GM21381 (cell line): ENCODE measurements at regions not wholly inside any gene's neighbourhood (a gene's known extent, or its start where the extent isn't known, plus 50 kb on each side); places are given as distances from the start of the nearest gene placed in this dataset.
A peak's percentile ranks its signal among the peaks of the same experiment; 100 is the strongest.

Experiments
- ATAC-seq: cut with Tn5 transposase; IDR thresholded peaks from one replicate; pipeline ENCODE4 v1.9.1; 2021; ENCODE audit warnings: mild to moderate bottlenecking, moderate library complexity; ENCODE audit not compliant: unreplicated experiment

DNA sequence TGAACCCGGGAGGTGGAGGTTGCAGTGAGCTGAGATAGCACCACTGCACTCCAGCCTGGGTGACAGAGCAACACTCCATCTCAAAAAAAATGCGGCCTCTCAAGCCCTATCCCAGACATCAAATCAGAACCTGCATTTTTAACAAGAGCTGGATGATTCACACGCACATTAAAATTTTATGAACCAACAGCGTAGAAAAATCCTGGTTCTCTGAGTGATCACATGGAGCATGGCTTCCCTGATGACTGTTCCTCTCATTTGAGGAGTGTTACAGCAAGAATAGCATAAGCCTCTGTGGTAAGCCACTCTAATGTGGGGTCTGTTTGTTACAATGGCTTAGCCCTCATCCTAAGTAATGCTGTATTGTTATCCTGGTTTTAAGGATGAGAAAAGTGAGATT lies 163.6 kb downstream of the BRMS1L start:
- ATAC-seq = no peak

DNA sequence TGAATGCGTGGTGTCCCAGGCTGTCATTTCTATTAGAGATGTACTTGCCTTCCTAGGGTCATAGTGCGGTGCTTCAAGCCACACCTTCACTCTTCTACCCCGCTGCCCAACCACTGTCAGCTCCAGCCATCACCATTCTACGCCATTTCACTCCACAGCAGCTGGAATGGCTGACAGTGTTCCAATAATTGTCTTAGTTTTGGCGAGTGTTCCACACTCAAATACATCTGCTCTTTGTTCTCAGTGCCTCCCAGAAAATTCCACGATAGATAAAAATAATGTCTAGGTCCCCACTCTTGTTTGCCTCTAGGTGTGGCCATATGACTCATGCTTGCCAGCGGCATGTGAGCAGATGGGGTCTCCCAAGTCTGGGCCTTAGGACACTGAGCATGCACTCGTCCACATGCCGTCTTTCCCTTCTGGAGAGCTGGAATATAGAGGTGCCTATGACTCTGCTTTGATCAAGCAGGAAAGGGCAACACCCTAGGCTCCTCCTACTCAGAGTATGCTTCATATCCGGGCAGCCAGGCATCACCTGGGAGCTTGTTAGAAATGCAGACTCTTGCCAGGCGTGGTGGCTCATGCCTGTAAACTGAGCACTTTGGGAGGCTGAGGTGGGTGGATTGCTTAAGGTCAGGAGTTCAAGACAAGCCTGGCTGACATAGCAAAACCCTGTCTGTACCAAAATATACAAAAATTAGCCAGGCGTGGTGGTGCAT lies 163.0 kb downstream of the BRMS1L start:
- no peak for ATAC-seq

DNA sequence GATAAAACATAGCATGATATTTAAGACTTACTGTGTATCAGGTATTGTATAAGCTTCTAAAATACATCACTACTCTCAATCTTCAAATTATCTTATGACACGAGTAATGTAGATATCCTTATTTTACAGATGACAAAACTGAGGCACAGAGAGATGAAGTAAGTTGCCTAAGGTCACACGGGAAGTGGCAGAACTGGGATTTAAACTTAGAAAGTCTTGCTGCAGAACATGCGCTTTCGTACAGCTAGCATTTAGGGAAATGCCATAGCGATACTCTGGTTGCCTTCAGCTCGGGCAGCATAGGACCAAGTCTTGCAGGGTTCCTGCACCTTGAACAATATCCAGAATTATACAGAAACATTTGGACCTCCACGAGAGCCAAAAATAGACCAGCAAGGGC lies 162.4 kb downstream of the BRMS1L start:
- no peak for ATAC-seq

DNA sequence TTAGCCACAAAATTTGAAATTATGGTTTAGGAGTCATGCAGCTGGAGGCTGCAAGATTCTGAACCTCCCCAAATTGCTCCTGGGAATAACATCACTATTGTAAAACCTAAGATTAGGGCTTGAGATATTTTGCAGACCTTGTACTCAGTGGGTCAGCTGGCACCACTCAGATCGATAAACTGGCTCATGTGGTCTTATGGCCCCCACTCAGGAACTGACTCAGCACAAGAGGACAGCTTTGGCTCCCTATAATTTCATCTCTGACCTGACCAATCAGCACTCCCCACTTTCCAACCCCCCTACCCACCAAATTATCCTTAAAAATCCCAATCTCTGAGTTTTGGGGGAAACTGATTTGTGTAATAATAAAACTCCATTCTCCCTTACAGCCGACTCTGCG lies 161.6 kb downstream of the BRMS1L start:
- ATAC-seq = no peak

DNA sequence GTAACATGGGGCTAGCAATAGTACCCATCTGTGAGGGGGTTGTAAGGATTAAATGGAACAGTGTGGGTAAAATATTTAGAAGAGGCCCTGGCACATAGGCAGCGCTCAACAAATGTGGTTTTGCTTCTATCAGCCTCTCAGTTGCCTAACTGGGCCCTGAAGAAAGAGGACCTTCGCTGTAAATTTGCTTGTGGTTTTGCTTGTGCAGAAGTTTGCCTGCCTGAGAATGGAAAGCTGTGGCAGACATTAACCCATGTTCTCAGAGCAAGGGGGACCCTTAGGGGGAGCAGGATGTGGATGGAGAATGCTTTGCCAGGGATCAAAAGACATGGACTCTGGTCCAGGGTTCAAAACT lies 160.1 kb downstream of the BRMS1L start:
- ATAC-seq = peak; percentile 76

DNA sequence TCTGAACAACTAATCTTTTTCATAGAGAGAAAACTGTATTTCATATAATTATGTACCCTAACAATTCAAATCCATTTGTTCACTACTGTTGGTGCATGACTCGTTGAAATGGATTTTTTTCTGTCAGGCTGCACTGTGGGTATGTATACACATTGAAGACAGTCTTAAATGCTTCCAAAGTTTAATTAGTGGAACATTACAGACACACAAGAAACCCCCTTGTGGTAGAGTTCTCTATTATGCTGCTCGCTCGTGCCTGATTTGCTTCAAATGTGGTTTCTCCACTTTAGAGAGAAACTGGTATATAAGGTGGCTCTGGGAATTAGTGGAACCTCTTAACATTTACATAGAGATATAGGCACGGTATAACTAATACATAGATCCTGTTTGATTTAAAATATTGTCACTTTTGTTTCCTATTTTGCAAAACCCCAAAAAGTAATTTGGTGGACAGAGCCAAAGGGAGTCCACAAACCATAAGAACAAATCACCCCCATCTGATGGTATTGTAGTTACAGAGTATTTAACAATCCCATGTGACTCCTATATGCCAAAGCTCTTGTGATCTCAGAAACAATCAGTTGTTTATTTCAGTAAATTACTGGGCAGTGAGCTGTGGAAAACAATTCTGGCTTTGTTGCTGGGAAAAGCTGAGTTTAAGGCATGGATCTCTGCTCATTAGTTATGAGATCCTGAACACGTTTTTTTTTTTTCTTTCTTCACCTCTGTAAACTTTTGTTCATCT lies 159.5 kb downstream of the BRMS1L start:
- peak; percentile 48 for ATAC-seq

DNA sequence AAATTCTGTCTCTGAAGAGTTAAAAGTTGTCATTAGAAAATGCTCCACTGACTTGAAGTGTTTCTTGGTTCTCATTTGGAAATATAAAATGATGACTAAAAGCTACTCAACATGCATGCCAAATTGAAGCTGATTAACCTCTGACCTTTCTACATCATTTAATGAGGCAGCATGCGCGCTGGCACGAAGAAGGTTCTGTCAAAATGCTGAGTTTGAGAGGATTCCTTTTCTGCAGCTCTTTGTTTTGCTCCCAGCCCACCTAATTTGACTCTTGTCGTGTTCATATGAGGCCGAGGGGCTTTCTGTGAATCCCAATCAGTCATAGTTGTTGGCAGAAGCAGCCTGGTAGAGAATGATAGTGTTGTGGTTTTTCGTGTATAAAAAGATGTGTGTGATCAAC lies 153.4 kb downstream of the BRMS1L start:
- ATAC-seq = no peak

DNA sequence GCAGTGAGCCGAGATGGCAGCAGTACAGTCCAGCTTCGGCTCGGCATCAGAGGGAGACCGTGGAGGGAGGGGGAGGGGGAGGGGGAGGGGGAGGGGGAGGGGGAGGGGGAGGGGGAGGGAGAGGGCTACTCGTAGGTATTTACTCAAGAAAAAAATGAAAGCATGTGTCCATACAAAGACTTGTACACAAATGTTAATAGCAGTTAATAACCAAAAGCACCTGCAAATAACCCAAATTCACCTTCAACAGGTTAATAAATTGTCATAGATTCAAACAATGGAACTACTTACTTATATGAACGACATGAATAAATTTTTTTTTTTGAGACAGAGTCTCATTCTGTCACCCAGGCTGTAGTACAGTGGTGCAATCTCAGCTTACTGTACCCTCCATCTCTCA lies 152.4 kb downstream of the BRMS1L start:
- no peak for ATAC-seq

DNA sequence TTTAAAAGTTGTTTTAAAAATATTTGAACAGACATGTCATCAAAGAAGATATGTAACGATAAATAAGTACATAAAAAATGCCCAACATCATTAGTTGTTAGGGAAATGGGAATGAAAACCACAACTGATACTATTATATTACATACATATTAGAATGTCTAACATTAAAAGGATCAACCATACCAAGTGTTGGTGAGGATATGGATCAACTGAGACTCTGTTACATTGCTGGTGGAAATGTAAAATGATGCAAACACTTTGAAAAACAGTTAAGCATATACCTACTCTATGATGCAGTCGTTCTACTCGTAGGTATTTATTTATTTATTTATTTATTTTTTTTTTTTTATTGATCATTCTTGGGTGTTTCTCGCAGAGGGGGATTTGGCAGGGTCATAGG lies 149.7 kb downstream of the BRMS1L start:
- ATAC-seq = no peak

DNA sequence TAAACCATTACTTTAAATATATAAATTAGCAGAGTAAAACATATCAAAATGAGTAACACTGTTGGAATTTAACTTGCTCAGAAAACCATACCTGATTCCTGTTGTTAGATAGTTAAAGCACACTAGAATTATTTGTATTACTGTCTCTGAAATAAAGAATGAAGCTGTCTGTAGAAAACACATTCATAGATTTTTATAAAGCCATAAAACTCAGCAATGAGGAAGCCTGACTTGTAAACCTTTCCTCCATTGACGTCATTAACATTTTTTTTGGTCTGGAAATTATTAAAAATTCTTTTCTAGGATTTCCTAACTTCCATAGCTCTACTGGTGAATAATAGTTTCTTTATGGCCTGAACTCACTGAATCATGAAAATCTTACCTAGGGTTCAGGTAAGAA lies 147.6 kb downstream of the BRMS1L start:
- ATAC-seq = no peak

DNA sequence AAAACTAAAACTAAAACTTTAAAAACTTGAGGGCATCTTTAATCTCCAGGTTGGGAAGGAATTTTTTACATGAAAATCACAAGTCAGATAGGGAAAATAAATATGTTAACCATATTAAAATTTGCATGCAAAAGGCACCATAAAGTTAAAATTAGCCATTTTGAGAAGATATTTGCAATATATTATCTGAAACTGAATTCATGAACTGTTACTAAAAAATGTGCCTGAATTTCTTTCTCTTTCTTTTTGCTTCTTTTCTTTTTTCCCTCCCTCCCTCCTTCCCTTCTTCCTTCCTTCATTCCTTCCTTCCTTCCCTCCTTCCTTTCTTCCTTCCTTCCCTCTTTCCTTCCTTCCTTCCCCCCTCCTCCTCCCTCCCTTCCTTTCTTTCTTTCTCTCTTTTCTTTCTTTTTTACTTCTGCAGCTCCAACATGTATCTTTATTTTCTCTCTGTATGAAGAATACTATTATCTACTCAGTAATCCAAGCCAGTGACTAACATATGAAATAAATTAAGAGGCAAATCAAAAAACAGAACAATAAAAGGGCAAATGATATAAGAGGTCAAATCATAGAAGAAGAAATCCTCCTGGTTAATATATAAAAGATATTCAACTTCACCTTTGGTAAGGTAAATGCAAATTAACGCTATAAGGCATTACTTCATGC lies 146.0 kb downstream of the BRMS1L start:
- no peak for ATAC-seq

DNA sequence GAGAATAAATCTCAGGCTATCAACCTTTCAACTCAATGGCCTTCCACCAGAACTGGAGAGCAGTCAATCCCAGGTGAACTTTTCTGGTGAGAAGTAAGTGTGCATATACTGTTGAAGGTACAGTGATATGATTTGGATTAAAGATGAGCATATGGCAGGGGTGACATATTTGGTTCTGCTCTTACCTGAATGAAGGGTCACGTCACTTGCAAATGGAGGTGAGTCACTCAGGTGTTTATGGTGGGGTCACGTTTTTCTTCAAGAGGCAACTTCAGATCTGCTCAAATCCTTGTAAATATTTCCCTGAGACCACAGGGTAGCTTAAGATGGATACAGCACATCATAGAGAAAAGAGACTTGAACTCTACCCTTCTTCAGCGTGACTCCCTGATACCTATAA lies 143.2 kb downstream of the BRMS1L start:
- no peak for ATAC-seq

DNA sequence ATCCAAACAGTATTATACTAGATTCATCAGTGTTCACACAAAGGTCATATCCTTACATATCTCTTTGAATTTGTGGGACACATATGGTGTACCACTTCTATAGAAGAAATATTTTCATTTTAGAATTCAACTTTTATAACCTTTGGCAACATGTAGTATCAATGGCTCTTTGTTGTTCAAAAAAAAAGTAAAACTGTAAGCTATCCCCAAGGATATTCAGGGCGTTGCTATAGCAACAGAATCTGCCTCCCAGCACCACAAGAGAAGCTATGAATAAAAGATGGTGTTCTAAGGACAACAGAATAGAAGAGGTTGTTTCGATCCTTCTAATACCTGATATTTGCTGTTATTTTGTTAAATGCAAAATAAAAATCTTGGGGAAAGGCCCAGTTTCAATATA lies 139.3 kb downstream of the BRMS1L start:
- ATAC-seq = no peak

DNA sequence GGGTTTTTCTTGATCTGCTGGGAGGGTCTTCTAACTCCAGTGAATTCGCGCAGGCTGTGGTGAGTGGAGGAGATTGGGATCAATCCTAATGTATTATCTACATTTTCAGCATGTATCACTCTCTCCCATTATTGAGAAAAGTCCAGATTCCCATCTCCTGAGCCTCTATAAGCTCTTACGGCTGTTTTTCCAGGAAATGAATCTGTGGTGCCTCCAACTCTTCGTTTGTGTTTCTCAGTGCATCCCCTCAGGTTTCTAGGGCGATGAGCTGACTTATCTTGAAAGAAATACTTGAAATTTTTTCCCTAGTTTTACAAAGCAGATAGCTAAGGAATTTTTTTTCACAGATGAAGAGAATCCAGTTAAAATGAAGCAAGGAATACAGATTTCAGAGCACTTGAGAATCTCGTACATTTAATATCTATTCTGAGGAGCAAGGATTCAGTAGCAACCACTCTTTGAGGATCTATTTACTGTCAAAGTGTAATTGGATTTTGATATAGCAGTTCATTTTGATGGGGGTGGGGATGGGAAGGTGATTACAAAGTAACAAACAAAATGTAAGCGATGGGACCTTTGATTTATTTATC lies 138.7 kb downstream of the BRMS1L start:
- no peak for ATAC-seq

DNA sequence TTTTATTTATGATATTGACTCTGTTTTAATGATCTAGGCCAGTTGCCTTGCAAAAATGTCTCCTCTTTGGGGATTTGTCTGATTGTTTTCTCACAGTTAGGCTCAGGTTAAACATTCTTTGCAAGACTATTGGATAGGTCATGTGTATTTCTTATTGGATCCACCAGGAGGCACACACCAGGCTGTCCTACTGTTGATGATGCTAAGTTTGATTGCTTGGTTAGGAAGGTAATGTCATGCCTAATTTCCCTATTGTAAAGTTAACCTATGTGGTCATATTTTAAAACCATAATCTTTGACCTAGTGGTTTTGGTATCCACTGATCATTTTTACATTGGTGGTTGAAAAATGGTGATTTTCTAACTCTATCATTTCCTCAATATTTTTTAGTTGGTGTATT lies 137.1 kb downstream of the BRMS1L start:
- no peak for ATAC-seq

DNA sequence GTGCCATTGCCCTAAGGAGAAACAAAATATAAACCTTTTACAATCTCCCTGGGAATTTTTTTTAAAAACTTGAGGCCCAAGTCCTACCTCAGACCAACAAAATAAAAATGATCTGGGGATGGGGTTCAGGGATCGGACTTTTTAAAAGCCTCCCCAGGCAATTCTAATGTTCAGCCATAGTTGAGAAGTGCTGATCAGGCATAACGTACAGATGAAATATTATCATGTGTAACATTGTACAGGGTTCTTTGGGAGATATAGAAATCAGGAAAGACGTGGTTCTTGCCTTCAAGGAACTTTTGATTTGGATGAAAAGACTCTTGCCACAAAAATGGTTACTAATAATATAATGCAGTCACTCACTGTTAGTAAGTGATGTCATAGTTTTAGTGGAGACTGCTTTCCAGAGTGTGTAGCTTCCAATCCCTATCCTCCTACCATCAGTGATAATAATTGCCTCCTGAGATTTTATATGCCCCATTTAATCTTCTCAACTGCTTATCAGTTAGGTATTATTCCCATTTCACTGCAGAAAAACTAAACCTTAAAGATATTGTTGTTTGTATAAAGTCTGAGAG lies 135.6 kb downstream of the BRMS1L start:
- ATAC-seq = no peak

DNA sequence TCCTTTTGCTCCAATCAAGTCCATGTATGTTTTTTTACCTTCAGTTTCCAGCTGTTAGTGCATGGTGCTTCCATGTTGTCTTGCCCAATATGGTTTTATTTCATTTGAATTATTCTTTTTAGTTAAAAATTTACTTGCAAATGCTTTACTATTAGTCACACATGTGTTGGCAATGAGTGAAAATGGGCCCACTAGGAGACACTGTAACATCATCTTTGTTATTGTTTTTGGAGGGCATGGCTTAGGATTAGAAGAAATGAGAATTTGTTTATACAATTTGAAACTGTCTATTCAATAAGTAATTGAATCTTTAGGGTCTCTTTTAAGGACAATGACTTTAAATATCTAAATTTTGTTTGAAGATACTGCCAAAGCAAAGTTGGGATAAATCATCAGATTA lies 133.7 kb downstream of the BRMS1L start:
- ATAC-seq = no peak

DNA sequence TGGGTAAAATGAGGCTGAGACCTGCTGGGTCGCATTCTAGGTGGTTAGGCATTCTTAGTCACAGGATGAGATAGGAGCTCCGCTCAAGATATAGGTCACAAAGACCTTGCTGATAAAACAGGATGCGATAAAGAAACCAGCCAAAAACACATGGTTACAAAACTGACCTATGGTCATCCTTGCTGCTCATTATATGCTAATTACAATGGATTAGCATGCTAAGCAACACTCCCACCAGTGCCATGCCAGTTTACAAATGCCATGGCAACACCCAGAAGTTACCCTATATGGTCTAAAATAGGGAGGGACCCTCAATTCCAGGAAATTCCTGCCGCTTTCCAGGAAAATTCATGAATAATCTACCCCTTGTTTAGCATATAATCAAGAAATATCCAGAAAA lies 132.4 kb downstream of the BRMS1L start:
- ATAC-seq = no peak

DNA sequence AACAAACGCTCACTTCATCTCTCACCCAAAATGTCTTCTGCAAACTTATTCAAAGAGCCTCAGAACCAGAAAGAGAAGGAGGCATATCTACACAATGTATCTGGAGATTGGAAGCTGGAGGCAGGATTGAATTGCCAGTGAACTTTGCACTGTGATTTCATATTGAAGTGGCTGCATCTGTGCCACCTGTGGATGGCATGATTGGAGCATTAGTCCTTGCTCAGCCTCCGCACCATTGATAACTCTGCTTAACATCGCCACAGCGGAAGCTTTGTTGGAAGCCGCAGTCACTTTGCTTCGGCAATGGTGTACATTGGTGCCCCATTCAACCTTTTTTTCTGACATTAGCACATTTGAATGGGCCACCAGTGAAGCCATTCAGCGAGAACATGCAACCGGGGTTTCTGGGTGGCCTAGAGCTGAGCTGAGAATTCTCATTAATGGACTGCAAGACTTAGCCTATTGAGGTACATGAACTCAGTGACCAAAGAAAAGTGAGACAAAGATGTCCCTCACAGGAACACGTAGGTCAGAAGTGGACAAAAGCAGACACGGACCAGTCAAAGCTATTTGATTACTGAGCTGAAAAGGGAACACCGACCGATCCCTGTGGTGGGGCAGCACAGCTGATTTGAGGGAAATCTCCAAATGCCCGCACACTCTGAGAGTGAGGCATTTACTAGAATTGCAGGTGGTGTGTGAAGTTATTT lies 130.4 kb downstream of the BRMS1L start:
- ATAC-seq = no peak

DNA sequence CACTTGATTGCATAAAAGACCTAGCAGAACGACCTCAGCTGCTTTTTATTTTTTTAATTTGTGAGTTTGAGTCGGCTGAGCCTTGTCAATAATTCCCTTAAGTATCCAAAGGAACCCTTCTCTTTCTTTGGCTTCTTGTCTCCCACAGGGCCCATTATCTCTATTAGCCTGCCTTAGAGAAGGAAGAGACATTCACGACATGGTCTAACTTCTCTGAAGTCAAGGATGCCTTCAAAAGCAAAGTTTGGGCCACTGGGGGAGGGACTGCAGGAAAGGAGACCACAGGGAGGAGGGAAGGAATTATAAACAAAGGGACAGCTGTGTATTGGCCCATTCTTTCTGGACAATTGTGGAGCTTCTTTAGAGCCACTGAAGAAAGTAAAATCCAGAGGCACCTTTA lies 126.4 kb downstream of the BRMS1L start:
- ATAC-seq = no peak
